ENCODE measurements at regions not wholly inside any gene's neighbourhood (a gene's known extent, or its start where the extent isn't known, plus 50 kb on each side); places are given as distances from the start of the nearest gene placed in this dataset.

GRCh38 chr10:123462756-123463155 is 203.4 kb upstream of the GPR26 start:
- DNase-seq (no peak), ATAC-seq (ENCODE audit: low read depth in 2 of 2) (no peak)
- Mint-ChIP-seq H3K4me1 (no peaks in the 10 kb centered on the region), H3K9me3 (peaks cover 0 to 2% (median 0%) of the 10 kb centered on the region in 7 donors), H3K4me3 (no peak overlapping the region), H3K36me3 (no peaks in the 10 kb centered on the region), H3K27me3 (no peaks in the 10 kb centered on the region), H3K27ac (no peak overlapping the region)
- Histone ChIP-seq H3K9me3 (ENCODE audit: control insufficient read depth in 2 of 2, low read length in 2 of 2) (no peaks in the 10 kb centered on the region), H3K27ac (ENCODE audit: insufficient read depth, low read length, poor library complexity, severe bottlenecking) (no peak overlapping the region), H3K27me3 (ENCODE audit: control insufficient read depth, insufficient read depth, low read length) (peaks cover 2% of the 10 kb centered on the region), H3K4me3 (ENCODE audit: low read depth, low read length) (no peak overlapping the region), H3K4me1 (ENCODE audit: control insufficient read depth, insufficient read depth, low read length, poor library complexity, severe bottlenecking) (no peaks in the 10 kb centered on the region), H3K36me3 (ENCODE audit: control insufficient read depth, insufficient read depth, low read length) (no peaks in the 10 kb centered on the region)

DNA sequence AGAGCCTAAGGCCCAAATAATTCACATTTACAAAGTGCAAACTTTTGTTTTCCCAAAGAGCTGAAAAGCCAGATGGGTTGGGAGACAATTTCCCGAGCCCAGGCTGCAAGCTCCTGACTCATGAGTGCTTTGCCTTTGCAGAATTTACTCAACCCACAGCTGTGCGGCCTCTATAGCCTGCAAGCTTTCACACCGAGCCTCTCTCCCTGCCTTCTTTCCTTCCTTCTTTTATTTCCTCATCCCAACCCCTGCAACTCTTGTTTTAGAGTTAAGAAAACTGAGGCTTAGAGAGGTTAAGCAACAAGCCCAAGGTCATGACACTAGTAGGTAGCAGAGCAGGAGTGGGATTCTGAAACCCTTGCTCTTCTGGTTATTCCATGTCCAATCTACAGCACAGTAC is 203.0 kb upstream of the GPR26 start:
- peak overlapping the region in 1 of 3 donors; percentile 26 for H3K27ac Mint-ChIP-seq
- Histone ChIP-seq H3K9me3 (ENCODE audit: control insufficient read depth in 2 of 2, low read length in 2 of 2) (no peaks in the 10 kb centered on the region), H3K27me3 (ENCODE audit: control insufficient read depth, insufficient read depth, low read length) (peaks cover 2% of the 10 kb centered on the region), H3K4me1 (ENCODE audit: control insufficient read depth, insufficient read depth, low read length, poor library complexity, severe bottlenecking) (no peaks in the 10 kb centered on the region), H3K27ac (ENCODE audit: insufficient read depth, low read length, poor library complexity, severe bottlenecking) (no peak overlapping the region), H3K4me3 (ENCODE audit: low read depth, low read length) (no peak overlapping the region), H3K36me3 (ENCODE audit: control insufficient read depth, insufficient read depth, low read length) (no peaks in the 10 kb centered on the region)
- no peak overlapping the region for H3K4me3 Mint-ChIP-seq
- H3K27me3 Mint-ChIP-seq: no peaks in the 10 kb centered on the region
- peaks cover 0 to 2% (median 0%) of the 10 kb centered on the region in 7 donors for H3K9me3 Mint-ChIP-seq
- no peak for ATAC-seq (ENCODE audit: low read depth in 2 of 2)
- DNase-seq: no peak
- no peaks in the 10 kb centered on the region for H3K4me1 Mint-ChIP-seq
- no peaks in the 10 kb centered on the region for H3K36me3 Mint-ChIP-seq

DNA sequence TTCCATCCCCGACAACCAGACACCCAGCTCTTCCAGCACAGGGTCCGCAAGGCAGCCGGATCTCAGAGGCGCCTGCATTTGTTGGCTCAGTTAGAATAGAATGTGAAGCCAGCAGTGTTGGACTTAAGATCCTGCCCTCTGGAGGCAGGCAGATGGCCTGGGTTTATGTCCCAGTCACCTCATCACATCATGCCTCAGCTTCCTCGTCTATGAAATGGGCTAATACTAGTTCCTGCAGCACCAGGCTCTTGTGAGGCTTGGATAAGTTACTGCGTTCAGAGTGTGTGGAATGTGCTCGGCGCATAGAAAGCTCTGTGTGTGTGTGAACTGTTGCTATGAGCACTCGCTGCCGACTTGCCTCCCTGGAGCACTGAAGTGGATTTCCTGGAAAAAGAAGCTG is 202.5 kb upstream of the GPR26 start:
- Histone ChIP-seq H3K4me3 (ENCODE audit: low read depth, low read length) (no peak overlapping the region), H3K9me3 (ENCODE audit: control insufficient read depth in 2 of 2, low read length in 2 of 2) (no peaks in the 10 kb centered on the region), H3K27me3 (ENCODE audit: control insufficient read depth, insufficient read depth, low read length) (peaks cover 2% of the 10 kb centered on the region), H3K36me3 (ENCODE audit: control insufficient read depth, insufficient read depth, low read length) (no peaks in the 10 kb centered on the region), H3K27ac (ENCODE audit: insufficient read depth, low read length, poor library complexity, severe bottlenecking) (no peak overlapping the region), H3K4me1 (ENCODE audit: control insufficient read depth, insufficient read depth, low read length, poor library complexity, severe bottlenecking) (no peaks in the 10 kb centered on the region)
- Mint-ChIP-seq H3K4me3 (no peak overlapping the region), H3K27me3 (no peaks in the 10 kb centered on the region), H3K36me3 (no peaks in the 10 kb centered on the region), H3K4me1 (no peaks in the 10 kb centered on the region), H3K9me3 (peaks cover 0 to 2% (median 0%) of the 10 kb centered on the region in 7 donors), H3K27ac (peak overlapping the region in 1 of 3 donors; percentile 26)
- ATAC-seq (ENCODE audit: low read depth in 2 of 2) (no peak), DNase-seq (no peak)

GRCh38 chr10:123464430-123465323 is 201.5 kb upstream of the GPR26 start:
- H3K9me3 ChIP-seq (ENCODE audit: control insufficient read depth in 2 of 2, low read length in 2 of 2): no peaks in the 10 kb centered on the region
- no peaks in the 10 kb centered on the region for H3K4me1 Mint-ChIP-seq
- H3K4me3 ChIP-seq (ENCODE audit: low read depth, low read length): no peak overlapping the region
- no peak overlapping the region for H3K27ac ChIP-seq (ENCODE audit: insufficient read depth, low read length, poor library complexity, severe bottlenecking)
- H3K27ac Mint-ChIP-seq: no peak overlapping the region
- H3K4me3 Mint-ChIP-seq: no peak overlapping the region
- H3K36me3 Mint-ChIP-seq: no peaks in the 10 kb centered on the region
- H3K36me3 ChIP-seq (ENCODE audit: control insufficient read depth, insufficient read depth, low read length): no peaks in the 10 kb centered on the region
- DNase-seq: no peak
- peaks cover 0 to 2% (median 0%) of the 10 kb centered on the region in 7 donors for H3K9me3 Mint-ChIP-seq
- H3K27me3 Mint-ChIP-seq: no peaks in the 10 kb centered on the region
- ATAC-seq (ENCODE audit: low read depth in 2 of 2): no peak
- H3K27me3 ChIP-seq (ENCODE audit: control insufficient read depth, insufficient read depth, low read length): peaks cover 2% of the 10 kb centered on the region
- no peaks in the 10 kb centered on the region for H3K4me1 ChIP-seq (ENCODE audit: control insufficient read depth, insufficient read depth, low read length, poor library complexity, severe bottlenecking)

- Histone ChIP-seq H3K4me3 (ENCODE audit: low read depth, low read length) (no peak overlapping the region), H3K36me3 (ENCODE audit: control insufficient read depth, insufficient read depth, low read length) (no peaks in the 10 kb centered on the region), H3K27me3 (ENCODE audit: control insufficient read depth, insufficient read depth, low read length) (peaks cover 2% of the 10 kb centered on the region), H3K9me3 (ENCODE audit: control insufficient read depth in 2 of 2, low read length in 2 of 2) (no peaks in the 10 kb centered on the region), H3K4me1 (ENCODE audit: control insufficient read depth, insufficient read depth, low read length, poor library complexity, severe bottlenecking) (no peaks in the 10 kb centered on the region), H3K27ac (ENCODE audit: insufficient read depth, low read length, poor library complexity, severe bottlenecking) (no peak overlapping the region)
- no peak overlapping the region for H3K27ac Mint-ChIP-seq
- DNase-seq: no peak
- ATAC-seq (ENCODE audit: low read depth in 2 of 2): no peak
- peaks cover 4% of the 10 kb centered on the region for H3K27me3 Mint-ChIP-seq
- no peaks in the 10 kb centered on the region for H3K36me3 Mint-ChIP-seq
- no peaks in the 10 kb centered on the region for H3K9me3 Mint-ChIP-seq
- H3K4me3 Mint-ChIP-seq: no peak overlapping the region
- H3K4me1 Mint-ChIP-seq: no peaks in the 10 kb centered on the region
Observed at GRCh38 chr10:123470336-123470921, 195.7 kb upstream of the GPR26 start.

DNA sequence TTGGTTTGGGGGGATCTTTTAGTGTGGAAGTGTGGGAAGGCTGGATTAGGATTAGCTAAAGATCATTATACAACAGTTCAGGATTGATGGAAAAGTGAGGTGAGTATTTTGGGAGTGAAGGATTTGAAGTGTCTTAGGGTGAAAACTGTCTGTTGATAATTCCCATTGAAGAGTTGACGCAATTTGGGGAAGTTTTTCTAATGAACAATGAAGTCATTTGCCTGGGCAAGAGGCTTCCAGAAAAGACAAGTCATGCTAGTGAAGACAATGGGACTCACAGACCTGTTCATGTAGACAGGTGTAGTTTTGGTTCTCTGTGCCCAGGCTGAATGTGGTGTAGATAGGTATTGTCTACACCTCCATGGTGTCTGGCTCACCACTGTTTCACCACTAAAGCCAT is 194.3 kb upstream of the GPR26 start:
- no peak for ATAC-seq (ENCODE audit: low read depth in 2 of 2)

DNA sequence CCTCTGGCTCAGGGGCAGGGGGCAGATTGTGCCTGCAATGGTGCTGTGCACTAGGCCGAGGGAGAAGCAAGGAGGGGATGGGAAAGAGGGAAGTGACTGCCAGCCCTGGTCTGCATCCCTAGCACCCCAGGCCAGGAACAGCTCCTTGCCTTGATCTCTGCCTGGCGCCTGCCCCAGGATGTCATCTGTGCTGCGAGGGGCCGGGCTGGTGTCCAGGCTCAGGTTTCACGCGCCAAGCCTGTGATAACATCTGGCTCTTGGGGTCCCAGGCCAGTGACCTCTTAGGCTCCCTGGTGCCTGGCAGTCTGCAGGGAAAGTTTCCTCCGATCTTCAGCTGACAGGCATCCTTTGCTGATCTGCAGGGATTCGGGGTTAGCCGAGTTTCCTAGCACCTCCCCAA is 193.5 kb upstream of the GPR26 start:
- Histone ChIP-seq H3K27ac (ENCODE audit: insufficient read depth, low read length, poor library complexity, severe bottlenecking) (no peak overlapping the region), H3K27me3 (ENCODE audit: control insufficient read depth, insufficient read depth, low read length) (no peaks in the 10 kb centered on the region), H3K9me3 (ENCODE audit: control insufficient read depth in 2 of 2, low read length in 2 of 2) (no peaks in the 10 kb centered on the region), H3K4me1 (ENCODE audit: control insufficient read depth, insufficient read depth, low read length, poor library complexity, severe bottlenecking) (no peaks in the 10 kb centered on the region), H3K36me3 (ENCODE audit: control insufficient read depth, insufficient read depth, low read length) (no peaks in the 10 kb centered on the region), H3K4me3 (ENCODE audit: low read depth, low read length) (no peak overlapping the region)
- Mint-ChIP-seq H3K4me3 (no peak overlapping the region), H3K36me3 (no peaks in the 10 kb centered on the region), H3K9me3 (no peaks in the 10 kb centered on the region), H3K27me3 (peaks cover 4% of the 10 kb centered on the region), H3K4me1 (no peaks in the 10 kb centered on the region), H3K27ac (no peak overlapping the region)
- ATAC-seq (ENCODE audit: low read depth in 2 of 2): no peak
- DNase-seq: no peak

More for the DNA sequence above, 194.3 kb upstream of the GPR26 start:
- H3K4me1 Mint-ChIP-seq: no peaks in the 10 kb centered on the region
- H3K9me3 ChIP-seq (ENCODE audit: control insufficient read depth in 2 of 2, low read length in 2 of 2): no peaks in the 10 kb centered on the region
- no peak overlapping the region for H3K4me3 Mint-ChIP-seq
- H3K27ac Mint-ChIP-seq: no peak overlapping the region
- H3K4me3 ChIP-seq (ENCODE audit: low read depth, low read length): no peak overlapping the region
- H3K27me3 ChIP-seq (ENCODE audit: control insufficient read depth, insufficient read depth, low read length): no peaks in the 10 kb centered on the region
- H3K36me3 Mint-ChIP-seq: no peaks in the 10 kb centered on the region
- H3K36me3 ChIP-seq (ENCODE audit: control insufficient read depth, insufficient read depth, low read length): no peaks in the 10 kb centered on the region
- H3K27me3 Mint-ChIP-seq: peaks cover 4% of the 10 kb centered on the region
- no peak overlapping the region for H3K27ac ChIP-seq (ENCODE audit: insufficient read depth, low read length, poor library complexity, severe bottlenecking)
- H3K4me1 ChIP-seq (ENCODE audit: control insufficient read depth, insufficient read depth, low read length, poor library complexity, severe bottlenecking): no peaks in the 10 kb centered on the region
- no peak for DNase-seq
- H3K9me3 Mint-ChIP-seq: no peaks in the 10 kb centered on the region

GRCh38 chr10:123474700-123475099 is 191.5 kb upstream of the GPR26 start:
- no peak overlapping the region for H3K4me3 Mint-ChIP-seq
- Histone ChIP-seq H3K4me1 (ENCODE audit: control insufficient read depth, insufficient read depth, low read length, poor library complexity, severe bottlenecking) (no peaks in the 10 kb centered on the region), H3K27ac (ENCODE audit: insufficient read depth, low read length, poor library complexity, severe bottlenecking) (no peak overlapping the region), H3K9me3 (ENCODE audit: control insufficient read depth in 2 of 2, low read length in 2 of 2) (no peaks in the 10 kb centered on the region), H3K27me3 (ENCODE audit: control insufficient read depth, insufficient read depth, low read length) (no peaks in the 10 kb centered on the region), H3K4me3 (ENCODE audit: low read depth, low read length) (no peak overlapping the region), H3K36me3 (ENCODE audit: control insufficient read depth, insufficient read depth, low read length) (no peaks in the 10 kb centered on the region)
- no peak for DNase-seq
- ATAC-seq (ENCODE audit: low read depth in 2 of 2): no peak
- H3K27ac Mint-ChIP-seq: no peak overlapping the region
- H3K27me3 Mint-ChIP-seq: peaks cover 8% of the 10 kb centered on the region
- H3K36me3 Mint-ChIP-seq: no peaks in the 10 kb centered on the region
- H3K4me1 Mint-ChIP-seq: no peaks in the 10 kb centered on the region
- H3K9me3 Mint-ChIP-seq: no peaks in the 10 kb centered on the region
